GM23248 (cell line): ENCODE measurements at regions not wholly inside any gene's neighbourhood (a gene's known extent, or its start where the extent isn't known, plus 50 kb on each side); places are given as distances from the start of the nearest gene placed in this dataset.
A peak's percentile ranks its signal among the peaks of the same experiment; 100 is the strongest.

ENCODE experiments used
- DNase-seq: peaks from one replicate; pipeline ENCODE4 v3.0.0-alpha.2; 2015
- H2AFZ ChIP-seq: fragments of 200-600 bp; sonication (generic); 2 replicates; pipeline ENCODE4 v1.6.1; 2016; ENCODE audit warnings: antibody characterized with exemption
- H3F3A ChIP-seq: fragments of 200-600 bp; sonication (generic); 2 replicates; pipeline ENCODE4 v1.6.1; 2016; ENCODE audit warnings: mild to moderate bottlenecking, antibody characterized with exemption, mixed run types; ENCODE audit not compliant: insufficient read depth
- H3K27ac ChIP-seq: fragments of 200-600 bp; sonication (generic); 2 replicates; pipeline ENCODE4 v1.5.1; 2016; ENCODE audit warnings: mild to moderate bottlenecking
- H3K27me3 ChIP-seq: fragments of 200-600 bp; sonication (generic); replicated peaks from 2 replicates; pipeline ENCODE4 v1.6.1; 2016; ENCODE audit warnings: mild to moderate bottlenecking; ENCODE audit not compliant: insufficient read depth
- H3K36me3 ChIP-seq: fragments of 200-600 bp; sonication (generic); 2 replicates; pipeline ENCODE4 v1.6.1; 2016; ENCODE audit warnings: low read depth, mild to moderate bottlenecking
- H3K4me1 ChIP-seq: fragments of 200-600 bp; sonication (generic); 2 replicates; pipeline ENCODE4 v1.6.1; 2016; ENCODE audit warnings: mild to moderate bottlenecking; ENCODE audit not compliant: insufficient read depth
- H3K4me2 ChIP-seq: fragments of 200-600 bp; sonication (generic); one replicate; pipeline ENCODE4 v1.6.1; 2016; ENCODE audit warnings: mild to moderate bottlenecking; ENCODE audit not compliant: unreplicated experiment
- H3K4me3 ChIP-seq: fragments of 200-600 bp; sonication (generic); 2 replicates; pipeline ENCODE4 v1.5.1; 2016; ENCODE audit warnings: mild to moderate bottlenecking
- H3K79me2 ChIP-seq: fragments of 200-600 bp; sonication (generic); 2 replicates; pipeline ENCODE4 v1.6.1; 2016; ENCODE audit warnings: mild to moderate bottlenecking; ENCODE audit not compliant: insufficient read depth
- H3K9ac ChIP-seq: fragments of 200-600 bp; sonication (generic); 2 replicates; pipeline ENCODE4 v1.6.1; 2016; ENCODE audit warnings: mild to moderate bottlenecking
- H3K9me2 ChIP-seq: fragments of 200-600 bp; sonication (generic); 2 replicates; pipeline ENCODE4 v1.6.1; 2016; ENCODE audit warnings: mixed run types, mild to moderate bottlenecking, moderate library complexity; ENCODE audit not compliant: insufficient read depth
- H3K9me3 ChIP-seq: fragments of 200-600 bp; sonication (generic); one replicate; pipeline ENCODE4 v1.6.1; 2017; ENCODE audit warnings: low read depth
- H4K20me1 ChIP-seq: fragments of 200-600 bp; sonication (generic); 2 replicates; pipeline ENCODE4 v1.6.0; 2016; ENCODE audit not compliant: insufficient read depth
- EZH2 ChIP-seq: fragments of 200-600 bp; sonication (generic); IDR thresholded peaks from 2 replicates; pipeline ENCODE4 v1.6.1; 2018; ENCODE audit warnings: antibody characterized with exemption, mild to moderate bottlenecking; ENCODE audit not compliant: insufficient read depth, poor library complexity, severe bottlenecking
- EZH2phosphoT487 ChIP-seq: fragments of 200-600 bp; sonication (generic); IDR thresholded peaks from 2 replicates; pipeline ENCODE4 v1.6.1; 2018; ENCODE audit warnings: antibody characterized with exemption, moderate library complexity, mild to moderate bottlenecking, low read depth; ENCODE audit not compliant: insufficient read depth
- WGBS, 2 experiments: methylation state at CpG; one replicate each; pipeline ENCODE4 v1.1.6; 2015 to 2017; ENCODE audit warnings: low lambda C conversion rate in 2 of 2, low coverage in 1 of 2; ENCODE audit errors: missing lambda C conversion rate in 2 of 2; 5-methylcytosine and 5-hydroxymethylcytosine counted together
- in situ Hi-C: fragments of 300-500 bp; cut with MboI; formaldehyde crosslinking; loops from 2 replicates; pipeline ENCODE4 v1.15.0; 2020

DNA sequence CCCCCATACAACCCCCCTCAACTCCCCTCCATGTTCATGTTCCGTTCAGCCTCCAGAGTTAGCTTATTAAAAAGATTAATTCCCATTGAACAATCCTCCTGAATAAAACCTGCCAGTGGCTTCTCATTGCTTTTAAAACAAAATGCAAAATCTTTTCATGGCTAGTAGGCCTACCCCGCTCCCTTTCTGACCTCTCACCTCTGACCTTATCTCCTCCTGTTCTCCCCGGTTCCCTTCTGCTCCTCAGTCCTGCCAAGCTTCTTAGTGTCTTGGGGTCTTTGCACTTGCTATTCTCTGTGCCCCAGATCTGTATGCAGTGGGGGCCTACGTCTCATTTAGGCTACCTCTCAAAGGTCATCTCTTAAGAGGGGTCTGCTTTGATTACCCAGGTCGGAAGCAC is 64.3 kb downstream of the RHOB start:
- no peaks in the 10 kb centered on the region for H3K36me3 ChIP-seq
- DNase-seq: no peak
- no peak overlapping the region for H3K27ac ChIP-seq
- WGBS, 2 experiments: 96 to 97% methylated on average over 5 of the region's 5 CpGs
- H3K79me2 ChIP-seq: no peaks in the 10 kb centered on the region
- H3K9ac ChIP-seq: no peak overlapping the region
- no peak overlapping the region for H2AFZ ChIP-seq
- H3K4me2 ChIP-seq: no peak overlapping the region
- peaks cover 21% of the 10 kb centered on the region for H3K4me1 ChIP-seq
- no peaks in the 10 kb centered on the region for H3K9me3 ChIP-seq
- TF ChIP-seq EZH2 (no peak), EZH2phosphoT487 (no peak)
- H4K20me1 ChIP-seq: no peaks in the 10 kb centered on the region
- H3K9me2 ChIP-seq: no peaks in the 10 kb centered on the region
- in situ Hi-C loops: no loop called here
- H3K4me3 ChIP-seq: no peak overlapping the region
- H3F3A ChIP-seq: peaks cover 8% of the 10 kb centered on the region; the same call in 1 of the 2 replicates
- H3K27me3 ChIP-seq: no peaks in the 10 kb centered on the region

DNA sequence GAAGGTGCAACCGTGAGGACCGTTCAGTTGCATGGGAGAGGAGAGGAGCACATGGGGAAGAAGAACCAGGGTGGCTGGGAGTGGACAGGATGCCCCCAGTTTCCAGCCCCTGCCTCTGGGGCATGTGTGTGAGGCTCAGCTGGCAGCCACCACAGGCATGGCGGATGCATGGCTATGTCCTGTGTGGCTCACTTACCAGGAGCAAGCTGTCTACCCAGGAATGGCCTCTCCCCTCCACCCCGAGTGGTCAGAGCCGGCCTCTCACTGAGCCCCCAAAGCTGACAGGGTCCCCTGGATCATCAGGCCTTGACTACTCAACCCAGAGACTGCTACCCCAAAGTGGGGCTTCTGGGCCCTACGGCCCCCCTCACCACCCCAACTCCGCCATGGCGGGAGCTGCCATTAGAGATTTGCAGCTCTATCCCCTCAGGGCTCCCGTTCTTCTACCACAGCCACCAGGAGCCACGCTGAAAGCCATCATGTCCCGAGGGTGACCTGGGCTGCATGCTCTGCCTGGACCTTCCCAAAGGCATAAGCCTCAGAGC is 65.3 kb downstream of the RHOB start:
- Histone ChIP-seq H3K9ac (no peak overlapping the region), H4K20me1 (no peaks in the 10 kb centered on the region), H3K36me3 (no peaks in the 10 kb centered on the region), H3K4me2 (no peak overlapping the region), H3K4me1 (peaks cover 19% of the 10 kb centered on the region), H2AFZ (no peak overlapping the region), H3F3A (peaks cover 8% of the 10 kb centered on the region; the same call in 1 of the 2 replicates), H3K4me3 (no peak overlapping the region), H3K27me3 (no peaks in the 10 kb centered on the region), H3K9me2 (no peaks in the 10 kb centered on the region), H3K9me3 (no peaks in the 10 kb centered on the region), H3K27ac (no peak overlapping the region), H3K79me2 (no peaks in the 10 kb centered on the region)
- WGBS, 2 experiments: 96 to 97% methylated on average over 11 of the region's 11 CpGs
- TF ChIP-seq EZH2: no peak
- no peak for TF ChIP-seq EZH2phosphoT487
- no peak for DNase-seq
- in situ Hi-C loops: no loop called here

DNA sequence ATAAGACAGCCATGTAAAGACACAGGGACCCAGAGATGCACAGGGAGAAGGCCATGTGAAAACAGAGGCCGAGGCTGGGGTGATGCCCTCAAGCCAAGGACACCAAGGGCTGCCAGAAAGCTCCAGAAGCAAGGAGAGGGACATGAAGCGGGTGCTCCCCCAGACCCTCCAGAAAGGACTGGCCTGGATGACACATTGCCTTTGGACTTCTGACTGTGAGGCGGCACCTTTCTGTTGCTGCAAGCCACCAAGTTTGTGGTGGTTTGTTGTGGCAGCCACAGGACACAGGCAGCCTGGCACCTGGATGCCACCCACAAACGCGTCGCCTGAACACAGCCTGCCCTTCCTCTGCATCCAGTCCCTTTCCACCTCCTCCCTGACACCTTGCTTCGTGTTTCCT is 67.1 kb downstream of the RHOB start:
- no peak overlapping the region for H3K27ac ChIP-seq
- TF ChIP-seq EZH2: no peak
- TF ChIP-seq EZH2phosphoT487: no peak
- H3K9me2 ChIP-seq: no peaks in the 10 kb centered on the region
- in situ Hi-C loops: no loop called here
- 89 to 92% methylated on average over 7 of the region's 7 CpGs for WGBS, 2 experiments
- H3K4me1 ChIP-seq: peaks cover 19% of the 10 kb centered on the region
- no peaks in the 10 kb centered on the region for H4K20me1 ChIP-seq
- no peak overlapping the region for H3K4me3 ChIP-seq
- H3K9me3 ChIP-seq: no peaks in the 10 kb centered on the region
- no peaks in the 10 kb centered on the region for H3K36me3 ChIP-seq
- H3K27me3 ChIP-seq: no peaks in the 10 kb centered on the region
- DNase-seq: no peak
- peak overlapping the region; percentile 36 for H3K4me2 ChIP-seq
- no peak overlapping the region for H2AFZ ChIP-seq
- no peaks in the 10 kb centered on the region for H3K79me2 ChIP-seq
- no peak overlapping the region for H3K9ac ChIP-seq
- peaks cover 8% of the 10 kb centered on the region; the same call in 1 of the 2 replicates for H3F3A ChIP-seq

DNA sequence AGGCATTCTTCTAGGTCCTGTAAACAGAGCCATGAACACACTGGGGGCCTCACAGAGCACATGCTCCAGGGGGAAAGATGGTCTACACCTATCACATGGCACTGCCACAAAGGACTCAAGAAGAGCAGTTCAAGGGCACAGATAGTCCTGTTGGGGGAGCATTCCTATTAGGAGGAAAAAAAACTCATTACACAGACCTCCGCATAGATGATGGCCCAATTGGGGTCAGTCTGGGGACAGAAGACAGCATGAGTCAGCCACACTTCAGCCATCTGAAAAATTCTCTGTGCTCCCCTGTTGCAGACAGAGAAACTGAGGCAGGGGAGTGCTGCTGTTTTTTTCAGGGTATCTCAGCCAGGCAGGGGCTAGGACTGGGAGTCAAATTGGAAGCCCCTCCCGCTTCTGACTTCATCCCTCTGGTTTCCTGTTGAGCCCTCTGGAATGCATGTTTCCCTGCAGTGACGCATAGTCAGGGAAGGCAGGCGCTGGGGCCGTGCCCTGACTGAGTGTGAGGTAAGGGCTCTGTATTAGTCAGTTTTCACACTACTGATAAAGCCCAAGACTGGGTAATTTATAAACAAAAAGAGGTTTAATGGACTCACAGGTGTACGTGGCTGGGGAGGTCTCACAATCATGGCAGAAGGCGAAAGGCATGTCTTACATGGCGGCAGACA is 67.9 kb downstream of the RHOB start:
- Histone ChIP-seq H3K36me3 (no peaks in the 10 kb centered on the region), H3K9me2 (no peaks in the 10 kb centered on the region), H3F3A (peaks cover 8% of the 10 kb centered on the region; the same call in 1 of the 2 replicates), H3K9ac (peak overlapping the region; percentile 40), H3K4me1 (peaks cover 19% of the 10 kb centered on the region), H4K20me1 (no peaks in the 10 kb centered on the region), H3K9me3 (no peaks in the 10 kb centered on the region), H3K27me3 (no peaks in the 10 kb centered on the region), H3K79me2 (no peaks in the 10 kb centered on the region), H3K27ac (peak overlapping the region; percentile 73), H3K4me2 (peak overlapping the region; percentile 46), H2AFZ (peak overlapping the region; percentile 14; the same call in 1 of the 2 replicates), H3K4me3 (0 out of 2 replicates have a peak overlapping the region, but pooled peaks have one; percentile 6)
- TF ChIP-seq EZH2phosphoT487 (no peak), EZH2 (no peak)
- DNase-seq: peak; percentile 98
- 9 to 16% methylated on average over 8 of the region's 8 CpGs for WGBS, 2 experiments
- in situ Hi-C loops: no loop called here
